ENCODE measurements at regions not wholly inside any gene's neighbourhood (a gene's known extent, or its start where the extent isn't known, plus 50 kb on each side); places are given as distances from the start of the nearest gene placed in this dataset.

GRCh38 chr2:65850695-65851094 is 418.3 kb upstream of the SPRED2 start:
- TF ChIP-seq, protein P1, sequence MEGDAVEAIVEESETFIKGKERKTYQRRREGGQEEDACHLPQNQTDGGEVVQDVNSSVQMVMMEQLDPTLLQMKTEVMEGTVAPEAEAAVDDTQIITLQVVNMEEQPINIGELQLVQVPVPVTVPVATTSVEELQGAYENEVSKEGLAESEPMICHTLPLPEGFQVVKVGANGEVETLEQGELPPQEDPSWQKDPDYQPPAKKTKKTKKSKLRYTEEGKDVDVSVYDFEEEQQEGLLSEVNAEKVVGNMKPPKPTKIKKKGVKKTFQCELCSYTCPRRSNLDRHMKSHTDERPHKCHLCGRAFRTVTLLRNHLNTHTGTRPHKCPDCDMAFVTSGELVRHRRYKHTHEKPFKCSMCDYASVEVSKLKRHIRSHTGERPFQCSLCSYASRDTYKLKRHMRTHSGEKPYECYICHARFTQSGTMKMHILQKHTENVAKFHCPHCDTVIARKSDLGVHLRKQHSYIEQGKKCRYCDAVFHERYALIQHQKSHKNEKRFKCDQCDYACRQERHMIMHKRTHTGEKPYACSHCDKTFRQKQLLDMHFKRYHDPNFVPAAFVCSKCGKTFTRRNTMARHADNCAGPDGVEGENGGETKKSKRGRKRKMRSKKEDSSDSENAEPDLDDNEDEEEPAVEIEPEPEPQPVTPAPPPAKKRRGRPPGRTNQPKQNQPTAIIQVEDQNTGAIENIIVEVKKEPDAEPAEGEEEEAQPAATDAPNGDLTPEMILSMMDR (IDR thresholded peaks at IDR 0.05; ENCODE audit: control insufficient read depth, insufficient read depth, low read depth, low read length, missing control alignments): no peak

GRCh38 chr2:65846989-65847678 is 414.7 kb upstream of the SPRED2 start:
- no peak for DNase-seq (ENCODE audit: low read depth)
- H3K4me3 ChIP-seq (ENCODE audit: control insufficient read depth, low read depth, low read length): no peak overlapping the region
- TF ChIP-seq, protein P1 (IDR thresholded peaks at IDR 0.05; ENCODE audit: control insufficient read depth, insufficient read depth, low read depth, low read length, missing control alignments): no peak

More at GRCh38 chr2:65850695-65851094, 418.3 kb upstream of the SPRED2 start:
- no peak overlapping the region for H3K4me3 ChIP-seq (ENCODE audit: control insufficient read depth, low read depth, low read length)
- no peak for DNase-seq (ENCODE audit: low read depth)

DNA sequence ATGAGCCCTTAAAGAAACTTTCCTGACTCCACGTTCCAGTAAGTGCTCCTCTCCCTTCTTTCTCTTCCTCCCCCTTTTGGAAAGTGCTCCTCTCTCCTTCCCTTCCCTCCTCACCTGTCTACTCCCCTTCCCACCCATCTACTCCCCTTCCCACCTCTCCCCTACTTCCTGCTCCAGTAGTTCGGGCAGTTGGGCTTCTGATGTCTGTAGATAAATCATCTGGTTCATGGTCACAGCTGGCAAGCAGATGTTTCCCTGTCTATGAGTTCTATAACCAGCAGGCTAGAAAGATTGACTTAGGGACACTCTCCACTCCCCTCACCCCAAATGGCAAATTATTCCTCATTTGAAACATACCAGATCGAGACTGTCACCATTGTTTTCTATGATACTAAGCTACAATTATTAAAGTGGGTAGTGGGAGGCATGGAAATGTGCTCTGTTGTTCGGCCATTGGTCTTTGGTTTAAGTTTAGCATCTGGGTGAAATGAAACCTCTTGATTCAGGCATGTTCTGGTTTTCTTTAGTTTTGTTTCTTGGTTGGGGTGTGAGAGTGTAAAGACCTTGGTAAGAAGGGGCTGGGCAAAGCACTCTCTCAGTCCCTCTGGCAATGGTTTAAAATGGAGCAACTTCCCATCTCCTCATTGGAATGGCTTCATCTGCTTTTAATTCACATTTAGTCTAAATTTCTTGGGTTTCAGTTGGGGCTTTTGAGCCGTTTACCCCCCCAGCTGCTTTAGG is 413.2 kb upstream of the SPRED2 start:
- TF ChIP-seq, protein P1 (IDR thresholded peaks at IDR 0.05; ENCODE audit: control insufficient read depth, insufficient read depth, low read depth, low read length, missing control alignments): no peak
- no peak for DNase-seq (ENCODE audit: low read depth)
- no peak overlapping the region for H3K4me3 ChIP-seq (ENCODE audit: control insufficient read depth, low read depth, low read length)

GRCh38 chr2:65842104-65842503 is 409.7 kb upstream of the SPRED2 start:
- no peak for DNase-seq (ENCODE audit: low read depth)
- TF ChIP-seq, protein P1 (IDR thresholded peaks at IDR 0.05; ENCODE audit: control insufficient read depth, insufficient read depth, low read depth, low read length, missing control alignments): no peak
- no peak overlapping the region for H3K4me3 ChIP-seq (ENCODE audit: control insufficient read depth, low read depth, low read length)

- TF ChIP-seq, protein P1 (IDR thresholded peaks at IDR 0.05; ENCODE audit: control insufficient read depth, insufficient read depth, low read depth, low read length, missing control alignments): no peak
- DNase-seq (ENCODE audit: low read depth): no peak
- no peak overlapping the region for H3K4me3 ChIP-seq (ENCODE audit: control insufficient read depth, low read depth, low read length)
Measured at GRCh38 chr2:65835975-65836549, 403.7 kb upstream of the SPRED2 start.

GRCh38 chr2:65834771-65835475 is 402.5 kb upstream of the SPRED2 start:
- TF ChIP-seq, protein P1 (IDR thresholded peaks at IDR 0.05; ENCODE audit: control insufficient read depth, insufficient read depth, low read depth, low read length, missing control alignments): no peak
- DNase-seq (ENCODE audit: low read depth): no peak
- H3K4me3 ChIP-seq (ENCODE audit: control insufficient read depth, low read depth, low read length): no peak overlapping the region
